Tibial artery (tissue), 4 donors: ENCODE measurements at regions not wholly inside any gene's neighbourhood (a gene's known extent, or its start where the extent isn't known, plus 50 kb on each side); places are given as distances from the start of the nearest gene placed in this dataset.

Experiments used
- DNase-seq, 2 donors: peaks; one replicate each; pipeline ENCODE4 v3.0.0-alpha.2; 2019
- H3K27ac ChIP-seq, 2 donors: fragments of 200-600 bp; sonication (generic) in 1 of 2; 1 replicate in 1 of 2; 2 replicates in 1 of 2; pipeline ENCODE4 v1.5.1; 2018 to 2019; ENCODE audit warnings: mild to moderate bottlenecking in 1 of 2
- H3K27me3 ChIP-seq, 2 donors: fragments of 200-600 bp; sonication (generic) in 1 of 2; one replicate each; pipeline versions ENCODE4 v1.5.1 to v1.6.0; 2016 to 2019
- H3K36me3 ChIP-seq, 3 donors: fragments of 200-600 bp; sonication (generic) in 2 of 3; one replicate each; pipeline ENCODE4 v1.5.1; 2016 to 2019; ENCODE audit warnings: mild to moderate bottlenecking in 2 of 3
- H3K4me1 ChIP-seq, 4 donors: fragments of 200-600 bp; sonication (generic) in 2 of 4; 1 replicate in 3 of 4; 2 replicates in 1 of 4; pipeline ENCODE4 v1.5.1; 2016 to 2019
- H3K4me3 ChIP-seq, 2 donors: fragments of 200-600 bp; sonication (generic) in 1 of 2; 1 replicate in 1 of 2; 2 replicates in 1 of 2; pipeline ENCODE4 v1.5.1; 2018 to 2019; ENCODE audit warnings: mild to moderate bottlenecking in 2 of 2
- H3K9me3 ChIP-seq, 3 donors: fragments of 200-600 bp; sonication (generic) in 1 of 3; one replicate each; pipeline ENCODE4 v1.5.1; 2016 to 2019
- CTCF ChIP-seq, 2 experiments: fragments of 200-600 bp in 1 of 2; fragments of 450-650 bp in 1 of 2; IDR thresholded peaks; one replicate each; pipeline ENCODE4 v1.5.1; 2017 to 2019; ENCODE audit warnings: antibody characterized with exemption in 2 of 2, mild to moderate bottlenecking in 1 of 2, moderate library complexity in 1 of 2
- intact Hi-C: fragments of 100-400 bp; cut with DNase I; formaldehyde crosslinking; loops from one replicate; pipeline ENCODE4 v1.15.0; 2023; ENCODE audit warnings: low total_unique reads

- DNase-seq: no peak
- Histone ChIP-seq H3K27ac (no peak overlapping the region), H3K4me1 (no peaks in the 10 kb centered on the region), H3K4me3 (no peak overlapping the region), H3K27me3 (no peaks in the 10 kb centered on the region), H3K36me3 (no peaks in the 10 kb centered on the region), H3K9me3 (no peaks in the 10 kb centered on the region)
- intact Hi-C loops: no loop called here
- no peak for TF ChIP-seq CTCF (IDR thresholded peaks at IDR 0.05)
These were observed 275.7 kb downstream of the TLR4 start for GRCh38 chr9:117979914-117980313.

- Histone ChIP-seq H3K27ac (no peak overlapping the region), H3K36me3 (no peaks in the 10 kb centered on the region), H3K4me3 (no peak overlapping the region), H3K4me1 (no peaks in the 10 kb centered on the region), H3K9me3 (no peaks in the 10 kb centered on the region), H3K27me3 (no peaks in the 10 kb centered on the region)
- no peak for DNase-seq
- intact Hi-C loops: no loop called here
- TF ChIP-seq CTCF (IDR thresholded peaks at IDR 0.05): no peak
These were observed 283.7 kb downstream of the TLR4 start for GRCh38 chr9:117987945-117988344.

- no peaks in the 10 kb centered on the region for H3K36me3 ChIP-seq
- H3K27ac ChIP-seq: no peak overlapping the region
- TF ChIP-seq CTCF (IDR thresholded peaks at IDR 0.05): no peak
- no peak for DNase-seq
- no peak overlapping the region for H3K4me3 ChIP-seq
- intact Hi-C loops: no loop called here
- H3K4me1 ChIP-seq: no peaks in the 10 kb centered on the region
- no peaks in the 10 kb centered on the region for H3K27me3 ChIP-seq
- H3K9me3 ChIP-seq: no peaks in the 10 kb centered on the region
These were observed 287.8 kb downstream of the TLR4 start for GRCh38 chr9:117992006-117992405.

GRCh38 chr9:118000581-118000980, 296.4 kb downstream of the TLR4 start:
- Histone ChIP-seq H3K27ac (no peak overlapping the region), H3K27me3 (no peaks in the 10 kb centered on the region), H3K4me1 (no peaks in the 10 kb centered on the region), H3K4me3 (no peak overlapping the region), H3K36me3 (no peaks in the 10 kb centered on the region), H3K9me3 (no peaks in the 10 kb centered on the region)
- TF ChIP-seq CTCF (IDR thresholded peaks at IDR 0.05): no peak
- no peak for DNase-seq
- intact Hi-C loops: no loop called here

GRCh38 chr9:118003240-118003639, 299.0 kb downstream of the TLR4 start:
- Histone ChIP-seq H3K27ac (no peak overlapping the region), H3K9me3 (no peaks in the 10 kb centered on the region), H3K4me3 (no peak overlapping the region), H3K4me1 (no peaks in the 10 kb centered on the region), H3K36me3 (no peaks in the 10 kb centered on the region), H3K27me3 (no peaks in the 10 kb centered on the region)
- no peak for TF ChIP-seq CTCF (IDR thresholded peaks at IDR 0.05)
- DNase-seq: no peak
- intact Hi-C loops: no loop called here

- no peak for TF ChIP-seq CTCF (IDR thresholded peaks at IDR 0.05)
- H3K9me3 ChIP-seq: no peaks in the 10 kb centered on the region
- no peaks in the 10 kb centered on the region for H3K27me3 ChIP-seq
- DNase-seq: no peak
- intact Hi-C loops: no loop called here
- no peaks in the 10 kb centered on the region for H3K36me3 ChIP-seq
- H3K4me3 ChIP-seq: no peak overlapping the region
- H3K4me1 ChIP-seq: no peaks in the 10 kb centered on the region
- no peak overlapping the region for H3K27ac ChIP-seq
These were observed 304.0 kb downstream of the TLR4 start for GRCh38 chr9:118008246-118008645.
